HepG2 (cell line): ENCODE measurements at regions not wholly inside any gene's neighbourhood (a gene's known extent, or its start where the extent isn't known, plus 50 kb on each side); places are given as distances from the start of the nearest gene placed in this dataset.

Source experiments
- ATAC-seq: fragments of 200-7000 bp; cut with Tn5 transposase; 3 replicates; pipeline ENCODE4 v1.9.1; 2020; ENCODE audit warnings: mild to moderate bottlenecking, moderate library complexity
- BruUV-seq: library from RNA; stranded (reverse); fragments of 400-500 nt; replicated peaks from 2 replicates; lab custom pipeline; 2021; lab: Mats Ljungman, UMichigan
- CTCF ChIA-PET: fragments of 300-600 bp; formaldehyde crosslinking; extraction: SDS; loops from one replicate; lab custom pipeline; 2021; ENCODE audit warnings: low total read pairs, inconsistent platforms, low intra/inter-chr PET ratio; lab: Yijun Ruan, JAX
- POLR2A ChIA-PET: fragments of 350-600 bp; sonication (Branson Sonifier 250); formaldehyde crosslinking; loops from one replicate; lab custom pipeline; 2020; ENCODE audit warnings: antibody characterized with exemption, inconsistent platforms; lab: Yijun Ruan, JAX
- DNase-seq: peaks from one replicate; pipeline ENCODE4 v3.0.0-alpha.2; 2015; ENCODE audit warnings: low spot score
- FAIRE-seq: peaks from 3 replicates; lab custom pipeline; 2011; peaks lifted over from hg19 to GRCh38; lab: Jason Lieb, UNC
- H2AFZ ChIP-seq: one replicate; pipeline ENCODE4 v1.6.1; 2011; ENCODE audit warnings: low read length, inconsistent platforms
- H3K27ac ChIP-seq: fragments of 300-600 bp; 3 replicates; pipeline ENCODE4 v1.8.0; 2011; ENCODE audit warnings: mixed run types, mild to moderate bottlenecking, mixed read lengths, low read length, inconsistent platforms; ENCODE audit not compliant: insufficient read depth; ENCODE audit errors: extremely low read length
- H3K27me3 ChIP-seq, 2 experiments: fragments of 200-600 bp in 1 of 2; 2 replicates in 1 of 2; 3 replicates in 1 of 2; pipeline versions ENCODE4 v1.6.0 to v1.8.0; 2011; ENCODE audit warnings: low read length in 2 of 2, mild to moderate bottlenecking in 2 of 2, moderate library complexity in 2 of 2, inconsistent platforms in 1 of 2; ENCODE audit not compliant: insufficient read depth in 2 of 2, control insufficient read depth in 1 of 2
- H3K36me3 ChIP-seq, 2 experiments: fragments of 200-600 bp in 1 of 2; replicated peaks in 1 of 2; 2 replicates in 1 of 2; 3 replicates in 1 of 2; pipeline versions ENCODE4 v1.5.1 to v1.8.0; 2011; ENCODE audit warnings: low read length in 2 of 2, inconsistent platforms in 1 of 2; ENCODE audit not compliant: insufficient read depth in 2 of 2, control insufficient read depth in 1 of 2
- H3K4me1 ChIP-seq: 2 replicates; pipeline ENCODE4 v1.5.1; 2012; ENCODE audit warnings: low read length, inconsistent platforms; ENCODE audit not compliant: insufficient read depth
- H3K4me2 ChIP-seq: 2 replicates; pipeline ENCODE4 v1.6.0; 2011; ENCODE audit warnings: low read depth, low read length, inconsistent platforms
- H3K4me3 ChIP-seq, 3 experiments: fragments of 200-600 bp in 1 of 3; sonication (generic), shearing (Covaris generic) in 1 of 3; replicated peaks in 1 of 3; 2 replicates each; pipeline ENCODE4 v1.5.1; 2011 to 2016; ENCODE audit warnings: low read length in 3 of 3, inconsistent platforms in 2 of 3, low read depth in 2 of 3, mild to moderate bottlenecking in 2 of 3, control low read depth in 1 of 3, mixed read lengths in 1 of 3; ENCODE audit not compliant: insufficient read depth in 1 of 3
- H3K79me2 ChIP-seq: one replicate; pipeline ENCODE4 v1.6.1; 2011; ENCODE audit warnings: low read length, inconsistent platforms; ENCODE audit not compliant: insufficient read depth
- H3K9ac ChIP-seq: 2 replicates; pipeline ENCODE4 v1.6.0; 2011; ENCODE audit warnings: mild to moderate bottlenecking, low read depth, low read length, inconsistent platforms; ENCODE audit not compliant: insufficient read depth
- H3K9me3 ChIP-seq: 2 replicates; pipeline ENCODE4 v1.5.1; 2012; ENCODE audit warnings: mild to moderate bottlenecking, low read length
- H4K20me1 ChIP-seq: 2 replicates; pipeline ENCODE4 v1.6.0; 2011; ENCODE audit warnings: inconsistent platforms, mild to moderate bottlenecking, low read length, moderate library complexity; ENCODE audit not compliant: insufficient read depth
- KLF13 ChIP-seq: sonication (generic); formaldehyde crosslinking; IDR thresholded peaks from 2 replicates; pipeline ENCODE4 v1.4.0; 2020; ENCODE audit warnings: mild to moderate bottlenecking, missing genetic modification reagents
- MEIS2 ChIP-seq: sonication (generic); formaldehyde crosslinking; IDR thresholded peaks from 2 replicates; pipeline ENCODE4 v1.9.0; 2021; ENCODE audit warnings: mild to moderate bottlenecking, missing genetic modification reagents
- POLR2AphosphoS2 ChIP-seq: IDR thresholded peaks from 2 replicates; pipeline ENCODE4 v1.6.1; 2011; ENCODE audit warnings: low read depth, low read length, improper control_type of control experiment
- RELA ChIP-seq: sonication (generic); formaldehyde crosslinking; IDR thresholded peaks from 2 replicates; pipeline ENCODE4 v1.4.0; 2020; ENCODE audit warnings: missing genetic modification reagents
- RXRA ChIP-seq: sonication (generic); formaldehyde crosslinking; IDR thresholded peaks from 2 replicates; pipeline ENCODE4 v1.5.1; 2020; ENCODE audit warnings: missing genetic modification reagents
- STAT5B ChIP-seq: sonication (generic); formaldehyde crosslinking; IDR thresholded peaks from 2 replicates; pipeline ENCODE4 v1.4.0; 2020; ENCODE audit warnings: missing genetic modification reagents
- ZBTB42 ChIP-seq: sonication (generic); formaldehyde crosslinking; IDR thresholded peaks from 2 replicates; pipeline ENCODE4 v1.5.0; 2020; ENCODE audit warnings: mild to moderate bottlenecking, missing genetic modification reagents
- ZNF138 ChIP-seq: sonication (generic); formaldehyde crosslinking; IDR thresholded peaks from 2 replicates; pipeline ENCODE4 v1.5.0; 2020; ENCODE audit warnings: mild to moderate bottlenecking, low read depth, missing genetic modification reagents
- ZNF17 ChIP-seq: sonication (generic); formaldehyde crosslinking; IDR thresholded peaks from 2 replicates; pipeline ENCODE4 v1.5.0; 2020; ENCODE audit warnings: mild to moderate bottlenecking, missing genetic modification reagents
- ZNF207 ChIP-seq: fragments of 450-650 bp; IDR thresholded peaks from 2 replicates; pipeline ENCODE4 v1.6.1; 2016; ENCODE audit warnings: antibody characterized with exemption, borderline replicate concordance
- ZNF282 ChIP-seq: fragments of 450-650 bp; IDR thresholded peaks from 2 replicates; pipeline ENCODE4 v1.6.1; 2018; ENCODE audit not compliant: partially characterized antibody
- ZNF432 ChIP-seq: sonication (generic); formaldehyde crosslinking; IDR thresholded peaks from 2 replicates; pipeline ENCODE4 v1.5.0; 2020; ENCODE audit warnings: missing genetic modification reagents, mild to moderate bottlenecking, borderline replicate concordance
- ZNF674 ChIP-seq: sonication (generic); formaldehyde crosslinking; IDR thresholded peaks from 2 replicates; pipeline ENCODE4 v1.5.0; 2020; ENCODE audit warnings: low read depth, mild to moderate bottlenecking, missing genetic modification reagents
- ZNF777 ChIP-seq: sonication (generic); formaldehyde crosslinking; IDR thresholded peaks from 2 replicates; pipeline ENCODE4 v1.4.0; 2020; ENCODE audit warnings: missing genetic modification reagents
- ZNF878 ChIP-seq: sonication (generic); formaldehyde crosslinking; IDR thresholded peaks from 2 replicates; pipeline ENCODE4 v1.8.1; 2023; ENCODE audit warnings: mild to moderate bottlenecking, missing genetic modification reagents, moderate library complexity
- ZZZ3 ChIP-seq: sonication (generic); formaldehyde crosslinking; IDR thresholded peaks from 2 replicates; pipeline ENCODE4 v1.4.0; 2020; ENCODE audit warnings: missing genetic modification reagents, mild to moderate bottlenecking, borderline replicate concordance
- WGBS: methylation state at CpG from one replicate; pipeline ENCODE4 v1.1.6; 2017; ENCODE audit warnings: low lambda C conversion rate; 5-methylcytosine and 5-hydroxymethylcytosine counted together
- in situ Hi-C: cut with HindIII; loops from 2 replicates; pipeline ENCODE4 v1.10.0; 2017; ENCODE audit warnings: low pct_unique_long_range_greater_than_20kb; ENCODE audit not compliant: extremely low pct_ligation_motif_present
- intact Hi-C: fragments of 100-400 bp; cut with micrococcal nuclease; formaldehyde crosslinking; loops from one replicate; pipeline ENCODE4 v1.10.0; 2022; ENCODE audit not compliant: unreplicated experiment
- TF ChIP-seq, protein P1 (sequence below): sonication (generic); formaldehyde crosslinking; IDR thresholded peaks from 2 replicates; pipeline ENCODE4 v1.5.0; 2020; ENCODE audit warnings: missing genetic modification reagents
- TF ChIP-seq, protein P2 (sequence below): sonication (generic); formaldehyde crosslinking; IDR thresholded peaks from 2 replicates; pipeline ENCODE4 v1.4.0; 2020; ENCODE audit warnings: missing genetic modification reagents

DNA sequence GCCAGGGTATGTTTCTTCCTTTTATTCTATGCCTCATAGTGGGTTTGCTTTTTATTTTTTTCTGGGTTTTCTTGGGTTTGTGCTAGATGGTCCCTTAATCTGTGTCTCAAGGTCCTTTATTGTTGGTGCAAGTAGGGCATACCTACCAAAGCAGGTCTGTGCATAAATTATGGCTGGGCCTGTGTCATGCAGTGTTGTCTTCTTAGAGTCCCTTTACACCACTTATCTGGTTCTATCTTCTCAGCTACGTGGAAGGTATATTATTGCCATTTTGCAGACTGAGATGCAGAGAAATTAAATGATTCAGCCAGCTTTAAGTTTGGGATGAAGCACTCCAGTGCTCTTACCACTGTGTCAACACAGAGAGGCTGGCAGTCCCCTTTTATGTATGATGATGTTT lies 293.5 kb upstream of the SOX2 start:
- Histone ChIP-seq H4K20me1 (no peaks in the 10 kb centered on the region), H3K9ac (no peak overlapping the region), H3K9me3 (no peaks in the 10 kb centered on the region), H3K4me2 (no peak overlapping the region), H3K79me2 (no peaks in the 10 kb centered on the region), H3K27me3 (no peaks in the 10 kb centered on the region), H3K4me3 (no peak overlapping the region), H3K4me1 (no peaks in the 10 kb centered on the region), H3K36me3 (no peaks in the 10 kb centered on the region), H3K27ac (no peak overlapping the region), H2AFZ (no peak overlapping the region)
- ATAC-seq (no peak), FAIRE-seq (no peak), DNase-seq (no peak)
- intact Hi-C loops (no loop called here), in situ Hi-C loops (no loop called here)
- ChIA-PET POLR2A (no interaction called here), CTCF (no interaction called here)
- TF ChIP-seq STAT5B (CRISPR knock-in tag) (no peak), ZNF674 (no peak), RXRA (CRISPR knock-in tag) (no peak), ZNF282 (no peak), ZZZ3 (CRISPR knock-in tag) (no peak), ZNF432 (no peak), ZNF207 (no peak), KLF13 (CRISPR knock-in tag) (no peak), ZNF878 (CRISPR knock-in tag) (no peak)
- TF ChIP-seq, protein P1, sequence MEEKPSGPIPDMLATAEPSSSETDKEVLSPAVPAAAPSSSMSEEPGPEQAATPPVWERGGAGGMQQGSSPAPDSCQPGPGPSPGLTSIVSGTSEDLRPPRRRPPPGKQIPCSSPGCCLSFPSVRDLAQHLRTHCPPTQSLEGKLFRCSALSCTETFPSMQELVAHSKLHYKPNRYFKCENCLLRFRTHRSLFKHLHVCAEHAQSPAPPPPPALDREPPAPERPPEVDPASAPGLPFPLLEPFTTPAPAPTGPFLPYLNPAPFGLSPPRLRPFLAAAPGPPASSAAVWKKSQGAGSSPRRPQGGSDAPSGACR (CRISPR knock-in tag): no peak
- 0% methylated on average over 1 of the region's 1 CpG for WGBS
- no TSS peak for BruUV-seq

DNA sequence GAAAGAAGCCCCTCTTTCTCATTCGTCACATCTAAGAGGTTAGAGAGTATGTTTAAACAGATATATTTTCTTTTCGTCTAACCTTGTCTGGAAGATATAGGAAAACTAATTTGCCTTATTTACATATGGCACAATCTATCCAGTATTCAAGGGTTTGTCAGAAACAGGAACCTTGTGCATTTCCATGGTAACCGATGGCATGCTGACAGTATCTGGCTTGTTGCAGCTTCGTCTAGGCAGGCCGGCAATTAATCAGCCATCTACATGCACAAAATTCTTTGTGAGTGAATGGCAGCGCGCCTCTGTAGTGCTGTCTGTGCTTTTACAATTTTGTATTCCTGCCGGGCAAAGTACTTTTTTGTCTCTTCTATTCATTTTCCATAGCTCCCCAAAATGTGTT lies 294.0 kb upstream of the SOX2 start:
- Histone ChIP-seq H3K36me3 (no peaks in the 10 kb centered on the region), H2AFZ (no peak overlapping the region), H4K20me1 (no peaks in the 10 kb centered on the region), H3K9me3 (no peaks in the 10 kb centered on the region), H3K4me2 (no peak overlapping the region), H3K4me1 (no peaks in the 10 kb centered on the region), H3K27ac (no peak overlapping the region), H3K4me3 (no peak overlapping the region), H3K79me2 (no peaks in the 10 kb centered on the region), H3K27me3 (no peaks in the 10 kb centered on the region; a peak in 1 of 5 replicates), H3K9ac (no peak overlapping the region)
- in situ Hi-C loops: no loop called here
- DNase-seq: no peak
- no peak for ATAC-seq
- intact Hi-C loops: no loop called here
- WGBS: 9% methylated on average over 8 of the region's 8 CpGs
- ChIA-PET CTCF (no interaction called here), POLR2A (no interaction called here)
- no peak for FAIRE-seq
- BruUV-seq: no TSS peak
- TF ChIP-seq, protein P2, sequence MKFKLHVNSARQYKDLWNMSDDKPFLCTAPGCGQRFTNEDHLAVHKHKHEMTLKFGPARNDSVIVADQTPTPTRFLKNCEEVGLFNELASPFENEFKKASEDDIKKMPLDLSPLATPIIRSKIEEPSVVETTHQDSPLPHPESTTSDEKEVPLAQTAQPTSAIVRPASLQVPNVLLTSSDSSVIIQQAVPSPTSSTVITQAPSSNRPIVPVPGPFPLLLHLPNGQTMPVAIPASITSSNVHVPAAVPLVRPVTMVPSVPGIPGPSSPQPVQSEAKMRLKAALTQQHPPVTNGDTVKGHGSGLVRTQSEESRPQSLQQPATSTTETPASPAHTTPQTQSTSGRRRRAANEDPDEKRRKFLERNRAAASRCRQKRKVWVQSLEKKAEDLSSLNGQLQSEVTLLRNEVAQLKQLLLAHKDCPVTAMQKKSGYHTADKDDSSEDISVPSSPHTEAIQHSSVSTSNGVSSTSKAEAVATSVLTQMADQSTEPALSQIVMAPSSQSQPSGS (CRISPR knock-in tag): no peak
- TF ChIP-seq ZNF138 (CRISPR knock-in tag): no peak
- TF ChIP-seq POLR2AphosphoS2: no peak
- TF ChIP-seq ZNF17: no peak
- TF ChIP-seq MEIS2: no peak
- no peak for TF ChIP-seq ZBTB42 (CRISPR knock-in tag)
- no peak for TF ChIP-seq ZNF777 (CRISPR knock-in tag)
- no peak for TF ChIP-seq RELA (CRISPR knock-in tag)
